HG02678 (cell line): ENCODE measurements at regions not wholly inside any gene's neighbourhood (a gene's known extent, or its start where the extent isn't known, plus 50 kb on each side); places are given as distances from the start of the nearest gene placed in this dataset.
"Not testable (repeated sequence)": the region's sequence is repeated elsewhere in the genome, so short reads cannot be mapped to it uniquely, and the experiment has no call there.

Source experiments
- ATAC-seq: cut with Tn5 transposase; IDR thresholded peaks from one replicate; pipeline ENCODE4 v1.9.1; 2021; ENCODE audit warnings: mild to moderate bottlenecking, moderate library complexity; ENCODE audit not compliant: unreplicated experiment

DNA sequence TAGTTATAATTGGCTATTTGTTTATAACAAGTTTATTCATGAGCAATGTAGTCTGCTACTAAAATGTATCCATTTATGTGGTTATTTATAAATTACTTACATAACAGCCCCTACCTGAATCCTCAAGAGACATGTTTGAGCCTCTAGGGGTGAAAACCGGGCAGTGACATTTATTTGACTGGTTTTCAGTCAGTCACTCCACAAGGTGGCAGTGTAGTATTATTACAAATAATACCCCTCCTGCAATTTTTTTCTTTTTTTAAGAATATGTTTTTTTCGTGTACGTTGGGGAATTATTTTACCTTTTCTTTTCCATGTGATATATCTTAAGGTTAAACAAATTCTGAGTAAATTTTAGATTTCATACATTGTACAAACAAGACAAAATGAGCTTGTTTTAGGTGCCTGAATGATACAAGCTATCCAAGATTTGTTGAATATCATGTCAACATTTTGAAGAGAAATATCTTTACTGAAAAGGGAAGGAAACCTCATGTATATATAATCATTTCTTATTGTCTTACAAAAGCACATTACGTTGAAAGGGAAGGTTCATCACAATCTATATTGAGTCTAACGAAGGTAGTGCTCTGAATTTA lies 598.7 kb upstream of the TECRL start:
- no peak for ATAC-seq

- no peak for ATAC-seq
Measured at GRCh38 chr4:64975177-64975576, 565.9 kb upstream of the TECRL start.

- no peak for ATAC-seq
Measured at GRCh38 chr4:64969081-64969480, 559.8 kb upstream of the TECRL start.

GRCh38 chr4:64967286-64967685 lies 558.0 kb upstream of the TECRL start:
- ATAC-seq, result no peak

GRCh38 chr4:64960516-64960915 lies 551.3 kb upstream of the TECRL start:
- no peak for ATAC-seq

DNA sequence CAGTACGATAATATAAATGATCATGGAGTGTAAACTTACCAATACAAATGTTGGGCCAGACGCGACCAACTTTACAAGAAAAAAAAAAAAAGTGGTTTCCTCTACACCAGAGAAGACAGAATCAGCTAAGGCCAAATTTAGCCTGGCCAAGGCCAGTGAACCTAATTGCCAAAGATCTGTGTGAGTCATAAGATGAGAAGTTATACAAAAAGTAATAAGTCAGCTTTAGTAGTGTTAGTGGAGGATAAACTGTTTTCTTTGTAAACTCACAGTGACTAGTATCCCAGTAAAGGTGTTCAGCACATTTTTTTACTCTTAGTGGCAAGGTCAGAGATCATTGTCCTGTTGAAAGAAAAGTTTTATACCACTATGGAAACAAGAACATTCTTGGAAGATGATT lies 531.4 kb upstream of the TECRL start:
- ATAC-seq, result no peak

GRCh38 chr4:64935469-64936001 lies 526.3 kb upstream of the TECRL start:
- no peak for ATAC-seq

- ATAC-seq, result no peak
Measured at GRCh38 chr4:64911846-64912245, 502.6 kb upstream of the TECRL start.

GRCh38 chr4:64903986-64904385 lies 494.7 kb upstream of the TECRL start:
- ATAC-seq, result no peak

GRCh38 chr4:64899563-64899962 lies 490.3 kb upstream of the TECRL start:
- ATAC-seq, result no peak

GRCh38 chr4:64899030-64899429 lies 489.8 kb upstream of the TECRL start:
- ATAC-seq, result not testable (repeated sequence)

GRCh38 chr4:64897683-64898082 lies 488.4 kb upstream of the TECRL start:
- no peak for ATAC-seq

DNA sequence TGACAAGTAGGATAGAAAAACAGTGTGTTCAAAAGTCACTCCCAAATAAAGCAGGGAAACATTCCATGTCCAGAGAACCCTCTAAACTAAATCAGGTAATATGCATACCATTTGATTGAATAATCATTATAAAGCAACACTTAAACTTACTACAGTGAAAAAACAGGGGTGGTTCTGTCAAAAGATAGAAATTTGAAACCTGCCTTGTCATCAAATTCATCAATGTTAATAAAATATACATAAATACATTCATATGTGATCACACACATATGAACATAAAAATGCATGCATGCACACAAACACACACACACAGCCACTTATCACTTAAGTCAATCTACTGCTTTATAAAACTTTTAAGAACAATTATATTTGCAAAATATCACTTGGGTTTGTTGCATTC lies 485.8 kb upstream of the TECRL start:
- ATAC-seq, result no peak

GRCh38 chr4:64893205-64893604 lies 484.0 kb upstream of the TECRL start:
- no peak for ATAC-seq

GRCh38 chr4:64889906-64890610 lies 480.8 kb upstream of the TECRL start:
- ATAC-seq, result no peak

DNA sequence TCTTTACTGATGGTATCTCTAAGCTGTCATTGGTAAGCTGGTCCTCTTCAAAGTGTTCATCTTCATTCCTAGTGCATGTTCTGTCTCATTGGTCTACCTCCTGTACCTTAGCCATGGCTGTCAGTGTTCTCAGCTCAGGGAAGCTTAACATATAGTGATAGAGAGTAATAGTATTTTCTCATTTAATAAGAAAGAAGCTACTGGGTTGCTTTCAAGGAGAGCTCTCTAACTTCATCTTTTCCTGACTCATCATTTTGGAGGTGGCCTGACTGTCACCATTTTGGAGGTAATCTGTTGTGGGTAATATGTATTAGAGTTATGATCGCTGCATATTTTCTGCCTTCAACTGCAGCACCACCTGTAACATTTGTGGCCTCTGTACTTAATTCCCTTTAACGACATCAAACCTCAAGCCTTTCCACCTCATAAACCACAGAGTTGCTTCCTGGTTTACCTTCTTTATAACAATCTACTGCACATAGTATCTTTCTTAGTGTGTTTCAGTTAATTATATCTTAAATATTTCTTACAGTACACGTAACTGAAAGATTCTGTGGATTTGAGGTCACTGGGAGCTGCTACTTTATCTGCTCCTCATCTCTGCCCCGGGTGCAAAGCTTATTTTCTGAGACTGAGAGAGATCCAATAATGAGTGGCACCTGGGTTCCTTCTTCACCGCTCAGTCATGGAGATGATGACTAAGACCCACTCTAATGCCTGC lies 474.0 kb upstream of the TECRL start:
- no peak for ATAC-seq

DNA sequence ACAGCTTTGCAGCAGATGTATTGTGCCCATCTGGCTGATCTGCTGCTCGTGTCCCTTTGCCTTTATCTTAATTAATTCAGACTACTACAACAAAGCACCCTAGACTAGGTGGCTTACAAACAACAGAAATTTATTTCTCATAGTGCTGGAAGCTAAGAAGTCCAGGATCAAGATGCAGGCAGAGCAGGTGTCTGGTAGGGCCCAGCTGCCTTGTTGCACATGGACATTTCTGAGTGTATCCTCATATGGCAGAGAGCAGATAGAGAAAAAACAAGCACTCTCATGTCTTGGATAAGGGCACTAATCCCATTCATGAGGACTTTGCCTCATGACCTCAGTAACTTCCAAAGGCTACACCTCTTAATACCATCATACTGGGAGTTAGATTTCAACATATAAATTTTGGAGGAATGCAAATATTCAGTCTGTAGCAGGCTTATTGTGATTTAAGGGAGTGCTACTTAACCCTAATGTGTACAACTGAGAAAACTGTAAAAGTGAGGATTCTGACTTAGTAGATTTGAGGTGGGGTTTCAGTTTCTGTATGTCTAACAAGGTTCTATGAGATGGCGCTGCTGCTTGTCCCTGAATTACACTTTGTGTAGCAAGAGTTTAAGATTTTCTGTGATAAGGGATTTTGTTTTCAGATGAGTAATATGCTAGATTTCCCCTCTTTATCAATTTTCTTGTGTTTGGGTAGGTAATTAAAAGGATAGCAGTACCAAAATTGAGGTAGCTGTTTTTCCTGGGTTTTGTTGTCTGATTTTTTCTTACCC lies 473.2 kb upstream of the TECRL start:
- no peak for ATAC-seq

DNA sequence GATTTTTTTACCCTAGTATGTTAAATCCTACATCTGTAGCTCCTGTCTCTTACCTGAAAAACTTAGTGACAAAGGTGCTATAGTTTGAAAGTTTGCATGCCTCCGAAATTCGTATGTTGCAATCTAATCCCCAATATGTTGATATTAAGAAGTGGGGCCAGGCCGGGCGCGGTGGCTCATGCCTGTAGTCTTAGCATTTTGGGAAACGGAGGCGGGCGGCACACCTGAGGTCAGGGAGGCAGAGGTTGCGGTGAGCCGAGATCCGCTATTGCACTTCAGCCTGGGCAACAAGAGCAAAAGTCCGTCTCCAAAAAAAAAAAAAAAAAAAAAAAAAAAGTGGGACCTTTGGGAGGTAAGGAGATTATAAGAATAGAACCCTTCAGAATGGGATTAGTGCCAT lies 471.3 kb upstream of the TECRL start:
- no peak for ATAC-seq

GRCh38 chr4:64876021-64876420 lies 466.8 kb upstream of the TECRL start:
- no peak for ATAC-seq

GRCh38 chr4:64870558-64870957 lies 461.3 kb upstream of the TECRL start:
- ATAC-seq, result no peak

DNA sequence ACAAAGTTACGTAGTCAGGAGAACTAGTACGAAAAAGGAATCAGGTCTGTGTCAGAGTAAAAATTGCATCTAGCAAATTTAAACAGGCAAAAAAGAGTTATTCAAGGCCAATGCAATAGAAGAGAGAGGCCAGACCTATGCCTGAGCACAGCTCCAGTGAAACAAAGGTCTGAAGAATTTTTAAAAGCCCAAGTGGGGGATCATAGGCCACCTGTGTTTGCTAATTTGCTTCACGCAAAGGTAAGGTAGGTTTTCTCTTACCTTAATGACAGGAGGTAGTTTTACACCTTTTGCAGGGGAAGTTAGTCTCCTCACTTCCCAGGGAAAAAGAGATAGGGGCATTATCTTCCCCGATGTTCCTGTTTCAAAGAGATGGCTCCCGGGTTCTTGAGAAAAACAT lies 448.6 kb upstream of the TECRL start:
- no peak for ATAC-seq
